ENCODE measurements at regions not wholly inside any gene's neighbourhood (a gene's known extent, or its start where the extent isn't known, plus 50 kb on each side); places are given as distances from the start of the nearest gene placed in this dataset.

GRCh38 chr16:56140645-56141044 lies 50.6 kb upstream of the GNAO1 start:
- DNase-seq = no peak

GRCh38 chr16:56137269-56137668 lies 54.0 kb upstream of the GNAO1 start:
- no peak for DNase-seq

- DNase-seq = no peak
These were observed 55.0 kb upstream of the GNAO1 start for GRCh38 chr16:56136256-56136655.

- no peak for DNase-seq
These were observed 56.5 kb upstream of the GNAO1 start for GRCh38 chr16:56134790-56135189.

GRCh38 chr16:56125922-56126321 lies 65.4 kb upstream of the GNAO1 start:
- no peak for DNase-seq

- DNase-seq = no peak
These were observed 69.0 kb upstream of the GNAO1 start for GRCh38 chr16:56122251-56122650.

GRCh38 chr16:56121156-56121500 lies 70.2 kb upstream of the GNAO1 start:
- no peak for DNase-seq

GRCh38 chr16:56120447-56121155 lies 70.7 kb upstream of the GNAO1 start:
- no peak for DNase-seq

GRCh38 chr16:56119133-56119532 lies 72.2 kb upstream of the GNAO1 start:
- no peak for DNase-seq

GRCh38 chr16:56116577-56116964 lies 74.7 kb upstream of the GNAO1 start:
- no peak for DNase-seq

GRCh38 chr16:56115817-56116576 lies 75.3 kb upstream of the GNAO1 start:
- no peak for DNase-seq

GRCh38 chr16:56113223-56113622 lies 78.1 kb upstream of the GNAO1 start:
- no peak for DNase-seq

- no peak for DNase-seq
These were observed 80.2 kb upstream of the GNAO1 start for GRCh38 chr16:56111100-56111499.

- no peak for DNase-seq
These were observed 81.3 kb upstream of the GNAO1 start for GRCh38 chr16:56109994-56110393.

GRCh38 chr16:56109205-56109604 lies 82.1 kb upstream of the GNAO1 start:
- DNase-seq = no peak

GRCh38 chr16:56108724-56109123 lies 82.6 kb upstream of the GNAO1 start:
- no peak for DNase-seq

GRCh38 chr16:56108056-56108471 lies 83.2 kb upstream of the GNAO1 start:
- no peak for DNase-seq

GRCh38 chr16:56106527-56106926 lies 84.8 kb upstream of the GNAO1 start:
- DNase-seq = no peak

- no peak for DNase-seq
These were observed 88.4 kb upstream of the GNAO1 start for GRCh38 chr16:56102906-56103305.

GRCh38 chr16:56102183-56102686 lies 89.1 kb upstream of the GNAO1 start:
- DNase-seq = no peak

- no peak for DNase-seq
These were observed 89.8 kb upstream of the GNAO1 start for GRCh38 chr16:56101480-56101879.

- no peak for DNase-seq
These were observed 94.0 kb upstream of the GNAO1 start for GRCh38 chr16:56097306-56097705.

- DNase-seq = no peak
These were observed 97.1 kb upstream of the GNAO1 start for GRCh38 chr16:56094231-56094630.

GRCh38 chr16:56093055-56093454 lies 98.2 kb upstream of the GNAO1 start:
- no peak for DNase-seq

All from T-helper 9 cell (primary cell).